Stimulated activated CD8-positive, alpha-beta memory T cell treated with anti-CD3 and anti-CD28 coated beads, Interleukin-7, amount 100 ng/mL, for 1 hour (primary cell): ENCODE measurements at regions not wholly inside any gene's neighbourhood (a gene's known extent, or its start where the extent isn't known, plus 50 kb on each side); places are given as distances from the start of the nearest gene placed in this dataset.

ENCODE experiments used
- DNase-seq, 2 donors: peaks; one replicate each; pipeline ENCODE4 v3.0.0-alpha.2; 2020; ENCODE audit warnings: low read depth in 2 of 2

- no peak for DNase-seq
These were observed 907.5 kb downstream of the ZPLD1 start for GRCh38 chr3:103342205-103342731.

- DNase-seq, result no peak
These were observed 914.9 kb downstream of the ZPLD1 start for GRCh38 chr3:103349760-103350159.

GRCh38 chr3:103365467-103365866 lies 930.7 kb downstream of the ZPLD1 start:
- DNase-seq, result no peak

- no peak for DNase-seq
These were observed 932.7 kb downstream of the ZPLD1 start for GRCh38 chr3:103367481-103367880.

- no peak for DNase-seq
These were observed 936.6 kb downstream of the ZPLD1 start for GRCh38 chr3:103371411-103371810.

GRCh38 chr3:103372031-103372430 lies 937.2 kb downstream of the ZPLD1 start:
- no peak for DNase-seq

GRCh38 chr3:103380391-103380790 lies 945.6 kb downstream of the ZPLD1 start:
- DNase-seq, result no peak

- DNase-seq, result no peak
These were observed 946.7 kb downstream of the ZPLD1 start for GRCh38 chr3:103381296-103382079.

- no peak for DNase-seq
These were observed 951.3 kb downstream of the ZPLD1 start for GRCh38 chr3:103385961-103386656.

GRCh38 chr3:103388214-103388613 lies 953.4 kb downstream of the ZPLD1 start:
- no peak for DNase-seq

GRCh38 chr3:103389356-103389755 lies 954.5 kb downstream of the ZPLD1 start:
- no peak for DNase-seq

- no peak for DNase-seq
These were observed 958.8 kb downstream of the ZPLD1 start for GRCh38 chr3:103393395-103394186.

GRCh38 chr3:103403191-103403590 lies 968.4 kb downstream of the ZPLD1 start:
- DNase-seq, result no peak

GRCh38 chr3:103406320-103406850 lies 971.6 kb downstream of the ZPLD1 start:
- DNase-seq, result no peak

GRCh38 chr3:103410231-103410630 lies 975.4 kb downstream of the ZPLD1 start:
- no peak for DNase-seq

- no peak for DNase-seq
These were observed 986.6 kb downstream of the ZPLD1 start for GRCh38 chr3:103421460-103421859.

- DNase-seq, result no peak
These were observed 1003.1 kb downstream of the ZPLD1 start for GRCh38 chr3:103437883-103438282.

GRCh38 chr3:103440539-103441203 lies 1005.9 kb downstream of the ZPLD1 start:
- no peak for DNase-seq

GRCh38 chr3:103446953-103447629 lies 1012.3 kb downstream of the ZPLD1 start:
- no peak for DNase-seq

GRCh38 chr3:103453152-103453551 lies 1018.3 kb downstream of the ZPLD1 start:
- DNase-seq, result no peak

GRCh38 chr3:103459815-103460214 lies 1025.0 kb downstream of the ZPLD1 start:
- DNase-seq, result no peak
